ENCODE measurements at regions not wholly inside any gene's neighbourhood (a gene's known extent, or its start where the extent isn't known, plus 50 kb on each side); places are given as distances from the start of the nearest gene placed in this dataset.

- Histone ChIP-seq H3K18ac (ENCODE audit: low read depth, low read length) (no peak overlapping the region), H3K23ac (ENCODE audit: low read depth, low read length) (no peak overlapping the region), H2AK5ac (ENCODE audit: low read depth, low read length) (no peak overlapping the region), H3K4me1 (ENCODE audit: control insufficient read depth, insufficient read depth, low read length) (no peaks in the 10 kb centered on the region), H3K27me3 (ENCODE audit: control insufficient read depth, insufficient read depth, low read length) (no peaks in the 10 kb centered on the region), H3K9ac (ENCODE audit: low read depth, low read length) (no peak overlapping the region), H3K79me1 (ENCODE audit: low read depth in 1 of 2, low read length in 2 of 2) (no peaks in the 10 kb centered on the region), H2AK9ac (replicated peaks; ENCODE audit: low read depth, low read length, poor library complexity) (no peak overlapping the region), H4K20me1 (ENCODE audit: insufficient read depth, low read length) (no peaks in the 10 kb centered on the region), H2BK20ac (ENCODE audit: low read depth, low read length) (no peak overlapping the region), H4K91ac (ENCODE audit: insufficient read depth, low read depth, low read length) (no peak overlapping the region), H3K4me2 (ENCODE audit: low read depth, low read length) (no peak overlapping the region), H3K36me3 (ENCODE audit: control insufficient read depth, insufficient read depth, low read length) (no peaks in the 10 kb centered on the region), H3K27ac (ENCODE audit: insufficient read depth, low read length) (no peak overlapping the region), H2AFZ (replicated peaks; ENCODE audit: low read length, poor library complexity) (no peak overlapping the region), H4K8ac (ENCODE audit: low read depth in 2 of 2, low read length in 2 of 2) (no peak overlapping the region), H3K14ac (replicated peaks; ENCODE audit: low read depth, low read length) (no peak overlapping the region), H2BK120ac (ENCODE audit: low read depth, low read length) (no peak overlapping the region), H4K5ac (ENCODE audit: low read depth, low read length) (no peak overlapping the region), H3K56ac (ENCODE audit: extremely low read depth, insufficient read depth, low read length) (no peak overlapping the region), H3K4ac (ENCODE audit: low read depth, low read length) (no peak overlapping the region), H2BK5ac (ENCODE audit: low read depth, low read length, poor library complexity, severe bottlenecking) (no peak overlapping the region), H3K9me3 (ENCODE audit: control insufficient read depth, insufficient read depth, low read length) (no peaks in the 10 kb centered on the region), H3K9me1 (ENCODE audit: insufficient read depth, low read length) (no peaks in the 10 kb centered on the region), H2BK15ac (ENCODE audit: low read depth, low read length) (no peak overlapping the region), H3K4me3 (ENCODE audit: insufficient read depth, low read depth, low read length) (no peak overlapping the region)
- ATAC-seq (ENCODE audit: low read depth) = no peak
- dilution Hi-C loops (cut with HindIII; ENCODE audit: low sequenced_read_pairs, unreplicated experiment) (no loop called here), intact Hi-C loops (cut with micrococcal nuclease) (no loop called here), in situ Hi-C loops (cut with MboI; ENCODE audit: low sequenced_read_pairs) (no loop called here)
- no peak for TF ChIP-seq ELK1 (IDR thresholded peaks at IDR 0.05; ENCODE audit: borderline replicate concordance, low read depth, low read length)
- TF ChIP-seq MXI1 (IDR thresholded peaks at IDR 0.05; ENCODE audit: borderline replicate concordance, low read depth, low read length) = no peak
- TF ChIP-seq POLR2A (IDR thresholded peaks at IDR 0.05; ENCODE audit: low read depth, low read length) = no peak
- TF ChIP-seq MAZ (IDR thresholded peaks at IDR 0.05; ENCODE audit: borderline replicate concordance, low read depth, low read length) = no peak
- TF ChIP-seq RFX5 (IDR thresholded peaks at IDR 0.05; ENCODE audit: low read depth, low read length) = no peak
- no peak for TF ChIP-seq RAD21 (IDR thresholded peaks at IDR 0.05; ENCODE audit: low read length)
- no peak for TF ChIP-seq RCOR1 (IDR thresholded peaks at IDR 0.05; ENCODE audit: insufficient replicate concordance, low read length)
- no peak for TF ChIP-seq BHLHE40 (IDR thresholded peaks at IDR 0.05; ENCODE audit: low read depth, low read length)
- TF ChIP-seq CEBPB (IDR thresholded peaks at IDR 0.05; ENCODE audit: low read depth, low read length) = no peak
- no peak for TF ChIP-seq CTCF (conservative IDR thresholded peaks at IDR 0.05; ENCODE audit: low read depth, low read length)
- no peak for TF ChIP-seq USF2 (IDR thresholded peaks at IDR 0.05; ENCODE audit: low read depth, low read length)
- no peak for TF ChIP-seq NFE2L2 (IDR thresholded peaks at IDR 0.05; ENCODE audit: low read depth, low read length)
- no peak for TF ChIP-seq FOS (IDR thresholded peaks at IDR 0.05; ENCODE audit: low read depth, low read length)
- no peak for TF ChIP-seq MAFK (IDR thresholded peaks at IDR 0.05; ENCODE audit: low read depth, low read length)
- TF ChIP-seq CHD1 (IDR thresholded peaks at IDR 0.05; ENCODE audit: low read depth, low read length) = no peak
- no peak for TF ChIP-seq SMC3 (IDR thresholded peaks at IDR 0.05; ENCODE audit: low read depth, low read length)
- ChIA-PET CTCF (no interaction called here), POLR2A (ENCODE audit: unreplicated experiment) (no interaction called here)
- no TSS peak for BruUV-seq (replicated peaks)
- no peak for DNase-seq
- WGBS, 2 experiments (ENCODE audit: extremely low coverage in 2 of 2, insufficient read length in 1 of 2) = no CpG with 5 or more reads among the region's 2 CpGs
Measured at GRCh38 chr2:125870264-125870663, 785.7 kb upstream of the GYPC start.

Data from IMR-90 (cell line).